HepG2 (cell line): ENCODE measurements at regions not wholly inside any gene's neighbourhood (a gene's known extent, or its start where the extent isn't known, plus 50 kb on each side); places are given as distances from the start of the nearest gene placed in this dataset.
A peak's percentile ranks its signal among the peaks of the same experiment; 100 is the strongest.

ENCODE experiments used
- ATAC-seq: fragments of 200-7000 bp; cut with Tn5 transposase; 3 replicates; pipeline ENCODE4 v1.9.1; 2020; ENCODE audit warnings: mild to moderate bottlenecking, moderate library complexity
- BruUV-seq: library from RNA; stranded (reverse); fragments of 400-500 nt; replicated peaks from 2 replicates; lab custom pipeline; 2021; lab: Mats Ljungman, UMichigan
- CTCF ChIA-PET: fragments of 300-600 bp; formaldehyde crosslinking; extraction: SDS; loops from one replicate; lab custom pipeline; 2021; ENCODE audit warnings: low total read pairs, inconsistent platforms, low intra/inter-chr PET ratio; lab: Yijun Ruan, JAX
- POLR2A ChIA-PET: fragments of 350-600 bp; sonication (Branson Sonifier 250); formaldehyde crosslinking; loops from one replicate; lab custom pipeline; 2020; ENCODE audit warnings: antibody characterized with exemption, inconsistent platforms; lab: Yijun Ruan, JAX
- DNase-seq: peaks from one replicate; pipeline ENCODE4 v3.0.0-alpha.2; 2015; ENCODE audit warnings: low spot score
- FAIRE-seq: peaks from 3 replicates; lab custom pipeline; 2011; peaks lifted over from hg19 to GRCh38; lab: Jason Lieb, UNC
- H2AFZ ChIP-seq: one replicate; pipeline ENCODE4 v1.6.1; 2011; ENCODE audit warnings: low read length, inconsistent platforms
- H3K27ac ChIP-seq: fragments of 300-600 bp; 3 replicates; pipeline ENCODE4 v1.8.0; 2011; ENCODE audit warnings: mixed run types, mild to moderate bottlenecking, mixed read lengths, low read length, inconsistent platforms; ENCODE audit not compliant: insufficient read depth; ENCODE audit errors: extremely low read length
- H3K27me3 ChIP-seq, 2 experiments: fragments of 200-600 bp in 1 of 2; 2 replicates in 1 of 2; 3 replicates in 1 of 2; pipeline versions ENCODE4 v1.6.0 to v1.8.0; 2011; ENCODE audit warnings: low read length in 2 of 2, mild to moderate bottlenecking in 2 of 2, moderate library complexity in 2 of 2, inconsistent platforms in 1 of 2; ENCODE audit not compliant: insufficient read depth in 2 of 2, control insufficient read depth in 1 of 2
- H3K36me3 ChIP-seq, 2 experiments: fragments of 200-600 bp in 1 of 2; replicated peaks in 1 of 2; 2 replicates in 1 of 2; 3 replicates in 1 of 2; pipeline versions ENCODE4 v1.5.1 to v1.8.0; 2011; ENCODE audit warnings: low read length in 2 of 2, inconsistent platforms in 1 of 2; ENCODE audit not compliant: insufficient read depth in 2 of 2, control insufficient read depth in 1 of 2
- H3K4me1 ChIP-seq: 2 replicates; pipeline ENCODE4 v1.5.1; 2012; ENCODE audit warnings: low read length, inconsistent platforms; ENCODE audit not compliant: insufficient read depth
- H3K4me2 ChIP-seq: 2 replicates; pipeline ENCODE4 v1.6.0; 2011; ENCODE audit warnings: low read depth, low read length, inconsistent platforms
- H3K4me3 ChIP-seq, 3 experiments: fragments of 200-600 bp in 1 of 3; sonication (generic), shearing (Covaris generic) in 1 of 3; replicated peaks in 1 of 3; 2 replicates each; pipeline ENCODE4 v1.5.1; 2011 to 2016; ENCODE audit warnings: low read length in 3 of 3, inconsistent platforms in 2 of 3, low read depth in 2 of 3, mild to moderate bottlenecking in 2 of 3, control low read depth in 1 of 3, mixed read lengths in 1 of 3; ENCODE audit not compliant: insufficient read depth in 1 of 3
- H3K79me2 ChIP-seq: one replicate; pipeline ENCODE4 v1.6.1; 2011; ENCODE audit warnings: low read length, inconsistent platforms; ENCODE audit not compliant: insufficient read depth
- H3K9ac ChIP-seq: 2 replicates; pipeline ENCODE4 v1.6.0; 2011; ENCODE audit warnings: mild to moderate bottlenecking, low read depth, low read length, inconsistent platforms; ENCODE audit not compliant: insufficient read depth
- H3K9me3 ChIP-seq: 2 replicates; pipeline ENCODE4 v1.5.1; 2012; ENCODE audit warnings: mild to moderate bottlenecking, low read length
- H4K20me1 ChIP-seq: 2 replicates; pipeline ENCODE4 v1.6.0; 2011; ENCODE audit warnings: inconsistent platforms, mild to moderate bottlenecking, low read length, moderate library complexity; ENCODE audit not compliant: insufficient read depth
- ASH2L ChIP-seq: fragments of 300-600, 200-600 bp; sonication (generic); IDR thresholded peaks from 2 replicates; pipeline ENCODE4 v1.7.0; 2017; ENCODE audit warnings: low read depth, mild to moderate bottlenecking, moderate library complexity, mixed read lengths, low read length; ENCODE audit not compliant: insufficient read length
- RAD21 ChIP-seq: fragments of 450-650 bp; formaldehyde crosslinking; IDR thresholded peaks from 2 replicates; pipeline ENCODE4 v1.5.0; 2020; ENCODE audit warnings: mild to moderate bottlenecking
- ZFP1 ChIP-seq: IDR thresholded peaks from 2 replicates; pipeline ENCODE4 v1.6.1; 2016
- ZNF564 ChIP-seq: sonication (generic); formaldehyde crosslinking; IDR thresholded peaks from 2 replicates; pipeline ENCODE4 v1.8.1; 2023; ENCODE audit warnings: mild to moderate bottlenecking, missing genetic modification reagents
- WGBS: methylation state at CpG from one replicate; pipeline ENCODE4 v1.1.6; 2017; ENCODE audit warnings: low lambda C conversion rate; 5-methylcytosine and 5-hydroxymethylcytosine counted together
- in situ Hi-C: cut with HindIII; loops from 2 replicates; pipeline ENCODE4 v1.10.0; 2017; ENCODE audit warnings: low pct_unique_long_range_greater_than_20kb; ENCODE audit not compliant: extremely low pct_ligation_motif_present
- intact Hi-C: fragments of 100-400 bp; cut with micrococcal nuclease; formaldehyde crosslinking; loops from one replicate; pipeline ENCODE4 v1.10.0; 2022; ENCODE audit not compliant: unreplicated experiment
- TF ChIP-seq, protein P1 (sequence below): sonication (generic); formaldehyde crosslinking; conservative IDR thresholded peaks from 2 replicates; pipeline ENCODE4 v1.4.0; 2020; ENCODE audit warnings: missing genetic modification reagents

- ChIA-PET CTCF (no interaction called here), POLR2A (no interaction called here)
- 0% methylated on average over 1 of the region's 1 CpG for WGBS
- ATAC-seq (no peak), DNase-seq (no peak), FAIRE-seq (no peak)
- Histone ChIP-seq H3K4me2 (no peak overlapping the region), H3K9me3 (peaks cover 19% of the 10 kb centered on the region), H3K79me2 (no peaks in the 10 kb centered on the region), H4K20me1 (no peaks in the 10 kb centered on the region), H2AFZ (no peak overlapping the region), H3K4me3 (no peak overlapping the region), H3K9ac (no peak overlapping the region), H3K4me1 (no peaks in the 10 kb centered on the region), H3K36me3 (no peaks in the 10 kb centered on the region), H3K27ac (no peak overlapping the region), H3K27me3 (no peaks in the 10 kb centered on the region; a peak in 1 of 5 replicates)
- 0 out of 2 replicates have a peak, but pooled peaks have one; percentile 54 for TF ChIP-seq ZNF564 (CRISPR knock-in tag)
- TF ChIP-seq ZFP1 (CRISPR knock-in tag) = peak; percentile 88; the same call in 1 of the 2 replicates
- no peak for TF ChIP-seq RAD21 (CRISPR knock-in tag)
- intact Hi-C loops = no loop called here
- in situ Hi-C loops = no loop called here
- BruUV-seq = no TSS peak
Observed at GRCh38 chr3:130607553-130608154, 90.7 kb downstream of the COL6A6 start.

- Histone ChIP-seq H2AFZ (peak overlapping the region; percentile 15), H3K4me2 (no peak overlapping the region), H3K27me3 (no peaks in the 10 kb centered on the region; a peak in 1 of 5 replicates)
- no peak for TF ChIP-seq ASH2L
- TF ChIP-seq, protein P1, sequence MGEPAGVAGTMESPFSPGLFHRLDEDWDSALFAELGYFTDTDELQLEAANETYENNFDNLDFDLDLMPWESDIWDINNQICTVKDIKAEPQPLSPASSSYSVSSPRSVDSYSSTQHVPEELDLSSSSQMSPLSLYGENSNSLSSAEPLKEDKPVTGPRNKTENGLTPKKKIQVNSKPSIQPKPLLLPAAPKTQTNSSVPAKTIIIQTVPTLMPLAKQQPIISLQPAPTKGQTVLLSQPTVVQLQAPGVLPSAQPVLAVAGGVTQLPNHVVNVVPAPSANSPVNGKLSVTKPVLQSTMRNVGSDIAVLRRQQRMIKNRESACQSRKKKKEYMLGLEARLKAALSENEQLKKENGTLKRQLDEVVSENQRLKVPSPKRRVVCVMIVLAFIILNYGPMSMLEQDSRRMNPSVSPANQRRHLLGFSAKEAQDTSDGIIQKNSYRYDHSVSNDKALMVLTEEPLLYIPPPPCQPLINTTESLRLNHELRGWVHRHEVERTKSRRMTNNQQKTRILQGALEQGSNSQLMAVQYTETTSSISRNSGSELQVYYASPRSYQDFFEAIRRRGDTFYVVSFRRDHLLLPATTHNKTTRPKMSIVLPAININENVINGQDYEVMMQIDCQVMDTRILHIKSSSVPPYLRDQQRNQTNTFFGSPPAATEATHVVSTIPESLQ = no peak
- TF ChIP-seq, all 625 proteins: peak for 0
- ChIA-PET POLR2A (no interaction called here), CTCF (no interaction called here)
- Histone ChIP-seq H4K20me1 (no peaks in the 10 kb centered on the region), H3K4me1 (no peaks in the 10 kb centered on the region), H3K79me2 (no peaks in the 10 kb centered on the region), H3K36me3 (no peaks in the 10 kb centered on the region), H3K9ac (no peak overlapping the region), H3K27ac (no peak overlapping the region), H3K4me3 (no peak overlapping the region), H3K9me3 (peaks cover 19% of the 10 kb centered on the region)
- DNase-seq = no peak
- no TSS peak for BruUV-seq
- in situ Hi-C loops (no loop called here), intact Hi-C loops (no loop called here)
- no peak for FAIRE-seq
- WGBS = 4% methylated on average over 3 of the region's 3 CpGs
- no peak for ATAC-seq
Observed at GRCh38 chr3:130609166-130609979, 92.4 kb downstream of the COL6A6 start.
